Activated T-cell treated with anti-CD3 and anti-CD28 coated beads for 4 hours (primary cell): ENCODE measurements at regions not wholly inside any gene's neighbourhood (a gene's known extent, or its start where the extent isn't known, plus 50 kb on each side); places are given as distances from the start of the nearest gene placed in this dataset.
"Not testable (repeated sequence)": the region's sequence is repeated elsewhere in the genome, so short reads cannot be mapped to it uniquely, and the experiment has no call there.

ENCODE experiments used
- DNase-seq: peaks from one replicate; pipeline ENCODE4 v3.0.0-alpha.2; 2020

DNA sequence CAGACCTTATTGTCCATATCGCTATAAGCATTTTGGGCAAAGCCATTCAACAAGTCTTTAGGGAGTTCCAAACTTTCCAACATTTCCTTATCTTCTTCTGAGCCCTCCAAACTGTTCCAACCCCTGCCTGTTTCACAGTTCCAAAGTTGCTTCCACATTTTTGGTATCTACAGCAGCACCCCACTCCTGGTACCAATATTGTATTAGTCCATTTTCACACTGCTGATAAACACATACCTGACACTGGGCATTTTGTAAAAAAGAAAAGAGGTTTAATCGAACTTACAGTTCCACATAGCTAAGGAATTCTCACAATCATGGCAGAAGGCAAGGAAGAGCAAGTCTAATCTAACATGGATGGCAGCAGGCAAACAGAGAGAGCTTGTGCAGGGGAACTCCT lies 834.1 kb upstream of the GBE1 start:
- DNase-seq = no peak

DNA sequence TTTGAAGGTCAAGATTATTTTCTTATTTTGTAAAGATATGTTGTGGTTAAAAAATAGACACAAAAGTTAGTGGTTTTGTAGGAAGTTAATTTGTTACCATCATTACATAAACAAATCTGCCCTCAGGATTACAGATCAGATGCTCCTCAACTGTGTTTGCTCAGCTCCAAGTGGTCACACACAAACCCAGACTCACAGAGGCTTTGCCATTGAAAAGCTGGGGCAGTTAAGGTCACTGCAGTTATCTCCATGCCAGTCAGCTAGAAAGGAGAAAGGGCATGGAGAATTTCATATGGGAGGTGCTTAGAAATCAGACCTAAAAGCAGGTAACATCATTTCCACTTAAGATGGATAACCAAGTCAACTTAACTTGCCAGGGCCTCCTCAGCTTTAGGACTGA lies 825.7 kb upstream of the GBE1 start:
- DNase-seq = no peak

DNA sequence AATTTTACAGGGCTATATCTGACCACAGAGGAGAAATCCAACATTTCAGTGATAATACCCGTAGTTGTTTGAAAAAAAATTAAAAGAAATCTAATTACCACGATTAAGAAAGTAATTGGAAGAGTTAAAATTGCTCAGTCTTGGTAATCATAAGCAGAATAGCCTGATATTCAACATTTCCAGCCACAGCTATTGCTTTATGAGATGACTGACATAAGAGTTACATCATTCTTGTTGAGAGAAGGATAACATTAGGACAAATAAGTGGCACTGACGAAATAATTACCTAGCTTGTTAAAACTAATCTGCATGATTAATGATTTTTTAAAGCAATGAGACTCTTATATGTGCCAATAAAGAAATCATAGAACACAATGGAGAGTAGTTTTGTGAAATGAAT lies 825.0 kb upstream of the GBE1 start:
- no peak for DNase-seq

DNA sequence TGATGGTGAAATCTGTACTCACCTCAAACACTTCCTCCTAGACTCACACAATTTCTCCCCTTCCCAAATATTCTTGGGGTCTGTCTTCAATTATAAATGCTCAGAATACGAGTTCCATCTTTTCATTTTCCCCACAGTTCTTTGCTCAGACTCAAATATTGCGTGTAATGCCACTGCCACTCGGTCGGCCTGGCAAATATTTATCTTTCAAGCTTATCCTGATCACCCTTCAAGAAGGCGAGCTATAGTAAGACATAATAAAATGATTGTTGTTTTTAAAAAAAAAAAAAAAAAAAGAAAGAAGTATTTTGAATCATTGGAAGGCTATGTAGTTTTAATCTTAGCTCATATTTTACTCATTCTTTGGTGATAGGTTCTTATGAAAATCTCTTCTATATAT lies 824.6 kb upstream of the GBE1 start:
- DNase-seq = not testable (repeated sequence)

DNA sequence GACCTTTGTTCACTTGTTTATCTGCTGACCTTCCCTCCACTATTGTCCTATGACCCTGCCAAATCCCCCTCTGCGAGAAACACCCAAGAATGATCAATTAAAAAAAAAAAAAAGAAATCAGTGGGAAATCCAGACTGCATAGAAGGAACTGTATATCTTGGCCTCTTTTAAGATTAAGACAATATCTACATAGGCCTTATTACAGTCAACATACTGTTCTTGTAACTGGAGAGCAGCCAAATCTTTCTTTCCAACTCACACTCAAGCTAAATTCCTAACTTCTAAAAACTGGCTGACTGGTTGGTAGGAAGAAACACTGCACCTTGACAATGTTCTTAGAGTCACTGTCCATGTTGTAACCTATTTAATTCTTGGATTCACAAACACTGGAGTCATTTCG lies 824.1 kb upstream of the GBE1 start:
- DNase-seq = not testable (repeated sequence)

DNA sequence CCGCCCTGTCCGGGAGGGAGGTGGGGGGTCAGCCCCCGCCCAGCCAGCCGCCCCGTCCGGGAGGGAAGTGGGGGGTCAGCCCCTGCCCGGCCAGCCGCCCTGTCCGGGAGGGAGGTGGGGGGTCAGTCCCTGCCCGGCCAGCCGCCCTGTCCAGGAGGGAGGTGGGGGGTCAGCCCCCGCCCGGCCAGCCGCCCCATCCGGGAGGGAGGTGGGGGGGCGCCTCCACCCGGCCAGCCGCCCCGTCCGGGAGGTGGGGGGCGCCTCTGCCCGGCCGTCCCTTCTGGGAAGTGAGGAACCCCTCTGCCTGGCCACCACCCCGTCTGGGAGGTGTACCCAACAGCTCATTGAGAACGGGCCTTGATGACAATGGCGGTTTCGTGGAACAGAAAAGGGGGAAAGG lies 823.4 kb upstream of the GBE1 start:
- not testable (repeated sequence) for DNase-seq

DNA sequence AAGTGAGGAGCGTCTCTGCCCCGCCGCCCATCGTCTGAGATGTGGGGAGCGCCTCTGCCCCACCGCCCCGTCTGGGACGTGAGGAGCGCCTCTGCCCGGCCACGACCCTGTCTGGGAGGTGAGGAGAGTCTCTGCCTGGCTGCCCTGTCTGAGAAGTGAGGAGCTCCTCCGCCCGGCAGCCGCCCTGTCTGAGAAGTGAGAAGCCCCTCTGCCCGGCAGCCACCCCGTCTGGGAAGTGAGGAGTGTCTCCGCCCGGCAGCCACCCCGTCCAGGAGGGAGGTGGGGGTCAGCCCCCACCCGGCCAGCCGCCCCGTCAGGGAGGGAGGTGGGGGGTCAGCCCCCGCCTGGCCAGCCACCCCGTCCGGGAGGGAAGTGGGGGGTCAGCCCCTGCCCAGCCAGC lies 823.0 kb upstream of the GBE1 start:
- not testable (repeated sequence) for DNase-seq

DNA sequence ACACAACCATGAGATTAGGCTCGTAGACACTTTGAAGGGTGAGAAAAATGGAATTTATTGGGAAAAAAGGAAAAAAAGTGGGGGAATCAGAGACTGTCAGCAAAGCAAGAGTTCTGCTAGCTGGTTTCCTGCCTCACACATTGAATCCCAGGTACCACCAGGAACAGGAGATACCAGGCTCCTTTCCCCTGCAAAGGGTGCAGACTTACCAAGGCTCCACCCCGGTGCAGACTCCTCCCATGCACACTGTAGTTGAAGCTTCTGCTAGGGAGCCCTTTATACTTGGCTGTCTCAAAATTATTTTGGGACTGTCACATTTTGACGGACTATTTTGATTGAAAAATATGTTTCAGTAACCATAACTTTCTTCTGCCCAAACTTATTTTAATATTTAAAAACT lies 819.9 kb upstream of the GBE1 start:
- DNase-seq = no peak

DNA sequence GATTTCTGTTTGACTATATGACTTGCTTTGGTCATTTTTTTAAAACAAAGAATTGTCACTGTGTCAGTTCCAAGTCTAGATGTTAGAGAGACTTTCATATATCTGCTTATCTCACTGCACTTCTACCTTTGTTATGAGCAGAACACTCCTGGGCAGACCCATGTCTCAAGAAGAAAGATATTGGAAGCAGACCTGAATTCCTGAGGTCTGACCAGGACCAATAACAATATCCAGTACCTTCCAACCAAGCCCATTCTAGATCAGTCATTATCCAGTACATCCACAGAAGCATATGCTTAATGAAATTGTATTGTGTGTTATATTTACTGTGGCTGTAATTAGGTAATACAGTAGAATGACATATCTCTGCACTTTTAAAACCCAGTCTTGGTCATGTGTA lies 811.3 kb upstream of the GBE1 start:
- DNase-seq = no peak

DNA sequence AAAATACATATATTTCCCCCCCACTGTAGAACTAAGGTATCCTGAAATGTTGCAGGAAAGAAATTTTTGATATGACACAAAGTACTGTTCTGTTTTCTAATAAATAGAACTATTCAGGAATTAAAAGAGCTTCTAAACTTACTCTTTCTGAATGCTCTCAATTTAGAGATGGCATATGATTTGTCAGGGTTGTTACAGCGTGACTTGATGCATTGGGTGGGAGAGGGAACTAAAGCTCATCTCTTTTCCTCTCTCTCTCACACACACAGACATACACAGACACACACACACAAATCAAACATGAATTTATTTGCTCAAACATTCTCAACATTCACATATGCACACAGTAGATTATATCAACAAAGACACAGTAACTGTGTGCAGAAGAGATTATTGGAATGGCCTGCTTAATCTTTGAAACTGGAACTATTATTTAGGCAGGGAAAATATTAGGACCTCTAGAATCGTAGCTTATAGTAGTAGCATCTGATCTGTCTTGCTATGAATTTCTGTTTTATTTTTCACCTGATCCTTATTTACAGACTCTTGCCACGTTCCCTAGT lies 807.4 kb upstream of the GBE1 start:
- DNase-seq = no peak

DNA sequence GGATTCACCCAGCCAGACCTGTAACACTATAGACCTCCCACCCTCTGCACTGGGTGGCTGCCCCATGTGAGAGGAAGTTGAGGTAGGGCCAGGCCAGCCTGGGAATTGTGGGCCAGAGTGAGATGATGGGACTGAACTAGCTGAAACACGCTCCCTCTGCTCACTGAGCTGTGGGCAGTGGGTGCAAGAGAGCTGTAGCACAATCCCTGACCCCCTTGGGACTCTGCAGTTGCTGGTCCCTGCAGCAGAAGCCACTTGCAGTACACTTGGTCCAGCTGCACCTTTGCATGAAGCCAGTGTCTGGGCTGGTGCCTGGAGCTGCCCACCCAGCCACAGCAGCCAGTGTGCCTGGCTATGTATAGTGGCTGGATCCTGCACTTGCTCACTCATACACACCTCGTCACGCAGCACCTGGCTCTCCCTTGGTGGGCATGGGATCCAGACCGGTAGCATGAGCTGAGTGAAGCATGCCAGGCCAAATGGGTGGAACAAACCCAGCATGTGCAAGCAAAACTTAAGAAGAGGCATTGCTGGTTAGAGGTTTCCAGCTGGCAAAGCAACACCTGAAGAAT lies 805.7 kb upstream of the GBE1 start:
- DNase-seq = no peak

DNA sequence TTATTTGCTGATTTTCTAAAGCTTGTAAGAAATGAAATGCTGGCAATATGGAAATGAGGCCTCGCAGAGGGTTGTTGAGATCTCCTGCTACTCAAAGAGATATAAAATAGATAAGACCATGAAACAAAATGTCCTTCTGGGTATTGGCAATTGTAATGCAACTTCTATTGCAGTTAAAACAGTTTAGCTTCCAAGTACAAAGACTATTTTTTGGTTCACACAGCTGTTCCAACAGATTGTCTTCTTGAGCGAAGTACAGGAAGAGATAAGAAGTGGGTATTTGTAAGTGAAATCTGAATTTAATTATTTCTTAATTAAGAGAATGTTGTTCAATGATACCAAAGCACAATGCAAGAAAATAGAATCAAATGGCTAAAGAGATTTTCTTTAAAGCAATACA lies 801.5 kb upstream of the GBE1 start:
- DNase-seq = no peak

DNA sequence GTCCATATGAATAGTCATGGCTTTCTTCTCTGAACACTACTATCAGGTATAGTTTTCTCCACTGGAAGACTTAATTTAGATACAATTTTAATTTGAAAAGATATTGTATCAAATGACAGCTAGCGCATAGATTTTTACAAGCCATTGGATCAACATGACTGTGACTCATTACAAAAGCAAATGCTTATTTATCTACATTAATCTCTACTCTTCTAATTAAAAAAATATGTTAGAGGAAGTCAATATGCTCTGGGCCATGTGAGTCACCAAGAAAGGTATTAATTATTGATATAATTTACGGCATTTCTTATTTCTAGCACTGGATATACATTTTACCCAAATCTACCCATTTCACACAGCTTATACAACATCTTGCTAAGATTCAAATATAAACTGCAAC lies 800.3 kb upstream of the GBE1 start:
- no peak for DNase-seq

DNA sequence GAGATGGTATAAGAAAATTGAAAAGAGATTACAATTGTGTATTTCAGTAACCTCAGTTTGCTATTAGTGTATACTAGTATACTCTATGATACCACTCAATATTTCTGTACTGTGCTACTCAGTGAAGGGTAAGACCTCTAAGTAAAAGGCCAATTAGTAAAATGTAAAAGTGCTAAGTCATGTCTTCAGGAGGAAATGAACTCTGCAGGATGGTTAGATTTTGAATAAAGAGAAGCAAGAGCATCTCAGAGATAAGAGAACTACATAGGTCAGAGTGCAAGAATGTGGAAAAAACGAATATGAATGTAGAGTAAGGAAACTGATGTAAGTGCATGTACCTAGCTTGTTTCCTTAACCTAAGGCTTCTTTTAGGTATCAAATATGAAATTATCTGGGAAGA lies 796.6 kb upstream of the GBE1 start:
- no peak for DNase-seq

DNA sequence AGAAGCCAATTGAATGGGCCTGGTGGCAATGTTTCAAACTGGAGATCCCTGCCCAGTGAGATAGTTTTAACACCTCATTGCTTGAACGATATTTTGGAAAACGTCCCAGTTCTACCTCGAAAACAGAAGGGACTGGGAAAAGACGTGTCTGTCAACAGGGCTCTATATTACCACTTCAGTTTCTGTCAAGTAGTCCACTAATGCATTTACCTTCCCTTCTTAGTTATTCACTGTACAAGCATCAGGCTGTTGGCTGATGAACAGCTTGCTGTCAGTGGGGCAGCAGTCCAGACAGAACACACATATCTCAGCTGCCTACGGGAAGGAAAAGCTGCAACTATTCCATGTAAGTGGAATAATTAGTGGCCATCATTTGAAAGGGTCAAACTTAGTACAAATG lies 794.7 kb upstream of the GBE1 start:
- no peak for DNase-seq

DNA sequence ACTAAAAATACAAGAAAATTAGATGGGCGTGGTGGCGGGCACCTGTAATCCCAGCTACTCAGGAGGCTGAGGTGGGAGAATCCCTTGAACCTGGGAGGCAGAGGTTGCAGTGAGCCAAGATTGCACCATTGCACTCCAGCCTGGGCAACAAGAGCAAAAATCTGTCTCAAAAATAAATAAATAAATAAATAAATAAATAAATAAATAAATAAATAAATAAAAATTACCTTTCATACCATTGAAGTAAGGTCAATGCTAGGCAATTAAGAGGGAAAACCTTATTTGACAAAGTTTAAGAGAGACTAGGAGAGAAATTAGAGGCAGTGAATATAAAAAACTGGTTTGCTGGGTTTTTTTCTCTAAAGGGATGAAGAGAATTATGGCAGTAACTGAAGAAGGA lies 781.1 kb upstream of the GBE1 start:
- not testable (repeated sequence) for DNase-seq

DNA sequence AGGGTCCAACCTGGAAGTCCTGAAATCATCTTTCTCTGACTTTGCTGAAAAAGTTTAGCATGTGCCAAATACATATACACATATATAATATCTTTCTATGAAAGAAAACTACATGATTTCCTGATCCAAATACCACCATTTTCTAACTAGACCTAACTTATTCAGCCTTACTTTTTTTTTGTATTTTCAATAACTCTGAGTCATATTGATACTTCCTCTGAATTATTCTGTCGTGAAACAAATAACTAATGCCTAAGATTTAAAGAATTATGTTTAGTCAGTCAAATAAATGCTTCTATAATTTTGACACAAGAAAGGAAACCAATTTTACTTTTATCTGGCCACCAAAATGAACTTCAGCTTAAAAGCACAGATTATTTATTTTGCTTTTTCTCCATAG lies 760.2 kb upstream of the GBE1 start:
- DNase-seq = no peak

DNA sequence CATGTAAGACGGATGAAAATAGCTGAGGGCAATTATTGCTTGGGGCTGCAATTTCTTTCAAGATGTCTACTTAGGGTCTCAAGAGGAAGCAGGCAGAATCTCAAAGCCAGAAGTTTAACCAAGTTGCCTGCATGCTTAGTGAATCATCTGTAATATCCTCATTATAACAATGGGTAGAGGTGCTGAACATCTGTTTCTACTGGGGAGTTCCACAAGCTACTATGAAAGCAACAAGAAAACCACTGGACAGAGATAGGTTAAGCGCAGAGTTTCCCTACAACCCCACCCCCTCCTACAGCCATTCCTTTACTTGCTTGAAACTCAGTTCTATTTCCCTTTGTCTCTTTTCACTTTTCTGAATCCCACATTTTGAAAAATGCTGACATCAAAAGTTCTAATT lies 759.4 kb upstream of the GBE1 start:
- DNase-seq = no peak

DNA sequence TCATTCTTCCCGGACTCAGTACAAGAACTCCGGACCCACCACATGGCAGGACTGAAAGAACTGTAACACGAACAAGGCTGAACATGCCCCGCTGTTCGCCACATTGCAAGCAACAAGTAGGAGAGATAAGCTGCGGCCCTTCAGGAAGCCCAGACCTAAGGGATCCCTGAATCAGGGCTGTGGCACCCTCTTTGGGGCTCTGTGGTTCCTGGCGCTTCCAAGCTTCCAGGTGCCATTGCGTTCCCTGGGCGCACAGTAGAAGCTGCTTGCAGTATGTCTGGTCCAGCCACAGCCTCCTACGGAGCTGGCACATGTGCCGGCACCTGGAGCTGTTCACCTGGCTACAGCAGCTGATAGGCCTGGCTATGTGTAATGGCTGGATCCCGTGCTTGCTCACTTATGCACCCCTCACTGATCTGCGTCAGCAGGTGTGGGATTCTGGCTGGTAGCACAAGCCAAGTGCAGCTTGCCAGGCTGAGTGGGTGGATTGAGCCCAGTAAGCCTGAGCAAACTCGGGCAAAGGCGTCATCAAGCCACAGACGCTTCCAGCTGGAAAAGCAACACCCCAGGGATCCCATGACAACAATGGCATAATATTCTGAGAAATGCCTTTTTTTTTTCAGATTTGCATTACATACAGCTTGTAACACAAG lies 748.6 kb upstream of the GBE1 start:
- no peak for DNase-seq

DNA sequence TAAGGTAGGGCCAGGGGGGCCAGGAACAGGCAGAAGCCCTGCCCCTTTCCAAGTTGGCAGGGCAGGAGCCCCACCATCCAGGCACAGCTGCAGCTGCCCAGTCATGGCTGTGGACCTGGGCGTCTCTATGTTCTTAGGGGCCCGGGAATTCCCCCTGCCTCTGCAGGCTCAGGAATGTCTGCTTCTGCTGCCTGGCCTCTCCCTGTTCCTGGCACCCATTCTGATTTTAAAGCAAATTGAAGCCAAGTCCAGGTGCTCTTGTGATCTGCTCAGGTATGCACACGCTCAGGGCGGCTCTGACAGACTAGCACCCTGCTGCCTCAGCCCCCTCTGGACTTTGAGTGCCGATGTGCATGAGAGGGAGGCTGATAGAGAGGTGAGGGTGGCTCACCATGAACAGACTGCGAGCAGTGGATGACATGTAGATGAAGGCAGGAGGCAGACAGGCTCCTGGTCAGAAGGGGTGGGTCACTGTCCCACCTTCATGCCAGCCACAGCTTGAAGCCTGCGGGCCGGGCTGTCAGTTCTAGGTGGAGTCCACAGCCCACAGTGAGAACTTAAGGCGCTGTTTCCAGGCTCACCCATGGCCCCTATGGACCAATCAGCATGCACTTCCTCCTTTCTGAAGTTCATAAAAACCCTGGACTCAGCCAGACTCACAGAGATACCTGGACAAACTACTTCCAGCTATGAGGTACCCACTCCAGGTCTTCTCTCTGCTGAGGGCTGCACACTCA lies 747.8 kb upstream of the GBE1 start:
- no peak for DNase-seq

DNA sequence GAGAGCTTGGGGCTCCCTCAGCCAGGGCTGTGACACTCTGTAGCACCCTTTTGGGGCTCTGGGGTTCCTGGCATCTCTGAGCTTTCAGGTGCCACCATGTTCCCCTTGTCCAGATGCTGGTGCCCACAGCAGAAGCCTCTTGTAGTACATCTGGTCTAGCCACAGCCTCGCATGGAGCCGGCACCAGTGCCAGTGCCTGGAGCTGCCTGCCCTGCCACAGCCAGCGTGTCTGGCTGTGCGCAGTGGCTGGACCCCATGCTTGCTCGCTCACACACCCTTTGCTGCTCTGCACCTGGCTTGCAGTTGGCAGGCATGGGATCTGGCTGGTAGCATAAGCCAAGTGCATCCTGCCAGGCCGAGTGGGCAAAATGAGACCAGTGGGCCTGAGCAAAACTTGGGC lies 744.8 kb upstream of the GBE1 start:
- DNase-seq = no peak

DNA sequence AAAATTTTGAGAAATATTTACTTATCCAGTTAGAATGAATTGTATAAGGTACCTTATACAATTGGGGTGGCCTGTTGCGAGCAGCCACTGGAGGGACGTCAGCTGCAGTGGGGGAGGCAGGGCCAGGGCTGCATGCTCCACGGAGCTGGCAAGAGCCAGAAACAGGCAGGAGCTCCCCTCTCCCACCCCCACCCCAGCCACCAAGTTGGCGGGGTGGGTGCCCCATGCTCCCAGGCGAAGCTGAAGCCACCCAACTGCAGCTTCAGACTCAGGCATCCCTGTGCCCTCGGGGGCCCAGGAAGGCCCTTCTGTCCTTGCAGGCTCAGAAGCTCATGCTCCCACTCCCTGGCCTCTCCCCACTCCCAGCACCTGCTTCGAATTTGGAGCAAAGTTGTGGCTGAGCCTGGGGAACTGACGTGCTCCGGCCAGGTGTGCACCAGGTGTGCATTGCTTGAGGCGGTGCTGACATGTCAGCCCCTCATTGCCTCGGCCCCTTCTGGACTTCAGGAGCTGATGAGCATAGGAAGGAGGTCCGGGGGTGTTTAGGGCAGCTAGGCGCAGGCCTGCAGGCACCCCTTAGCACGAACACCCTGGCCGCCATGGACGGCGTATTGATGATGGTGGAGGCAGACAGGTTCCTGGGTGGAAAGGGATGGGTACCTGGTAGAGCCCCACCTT lies 743.8 kb upstream of the GBE1 start:
- DNase-seq = no peak

DNA sequence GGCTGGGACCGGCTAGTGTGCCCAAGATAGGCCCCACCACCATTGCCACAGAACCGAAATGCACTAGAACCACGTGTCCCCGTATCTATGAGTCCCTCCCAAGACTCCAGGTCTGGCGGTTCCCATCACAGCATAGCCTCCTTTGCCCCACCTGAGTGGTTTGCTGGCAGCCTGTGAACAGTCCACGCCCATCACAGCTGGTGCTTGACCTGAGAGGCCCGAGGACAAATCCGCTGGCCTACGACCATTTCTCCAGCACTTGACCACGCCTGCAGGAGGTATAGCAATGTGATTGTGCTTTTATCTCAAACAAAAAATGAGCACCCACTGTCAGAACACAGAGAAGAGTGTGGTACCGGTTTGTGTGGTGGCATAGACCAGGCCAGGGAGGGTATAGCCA lies 736.7 kb upstream of the GBE1 start:
- DNase-seq = no peak
